Kasumi-1 (cell line): ENCODE measurements at regions not wholly inside any gene's neighbourhood (a gene's known extent, or its start where the extent isn't known, plus 50 kb on each side); places are given as distances from the start of the nearest gene placed in this dataset.
"Not testable (repeated sequence)": the region's sequence is repeated elsewhere in the genome, so short reads cannot be mapped to it uniquely, and the experiment has no call there.

Source experiments
- DNase-seq, 2 experiments: peaks; one replicate each; lab custom pipeline; 2025; lab: John Stamatoyannopoulos, UW

DNA sequence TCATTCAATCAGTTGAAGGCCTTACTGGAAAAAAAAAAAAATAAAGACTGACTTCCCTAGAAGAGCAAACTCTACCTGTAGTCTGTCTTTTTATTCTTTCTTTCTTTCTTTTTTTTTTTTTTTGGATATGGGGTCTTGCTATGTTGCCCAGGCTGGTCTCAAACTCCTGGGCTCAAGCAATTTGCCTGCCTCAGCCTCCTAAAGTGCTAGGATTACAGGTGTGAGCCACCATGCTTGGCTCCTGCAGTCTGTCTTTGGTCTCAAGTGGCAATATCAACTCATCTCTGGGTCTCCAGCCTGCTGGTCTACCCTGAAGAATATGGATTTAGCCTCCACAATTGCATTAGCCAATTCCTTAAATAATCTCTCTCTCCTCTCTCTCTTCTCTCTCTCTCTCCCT lies 167.7 kb upstream of the P2RY1 start:
- no peak for DNase-seq

DNA sequence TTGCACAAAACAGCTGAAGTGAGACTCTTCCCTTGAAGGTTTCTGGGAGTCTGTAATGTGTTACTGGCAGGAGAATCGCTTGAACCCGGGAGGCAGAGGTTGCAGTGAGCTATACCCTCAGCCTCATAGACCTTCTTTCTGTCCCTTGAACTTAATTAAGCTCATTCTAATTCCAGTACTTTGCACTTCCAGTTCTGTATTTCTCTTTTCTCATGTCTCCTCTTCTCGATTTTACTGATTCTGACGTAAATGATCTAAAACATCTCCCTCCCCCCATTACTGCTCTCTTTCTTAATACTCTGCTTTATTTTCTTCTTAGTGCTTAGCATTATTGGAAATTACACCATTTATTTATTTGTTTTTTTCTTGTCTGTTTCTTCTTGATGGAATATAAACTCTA lies 165.4 kb upstream of the P2RY1 start:
- no peak for DNase-seq

DNA sequence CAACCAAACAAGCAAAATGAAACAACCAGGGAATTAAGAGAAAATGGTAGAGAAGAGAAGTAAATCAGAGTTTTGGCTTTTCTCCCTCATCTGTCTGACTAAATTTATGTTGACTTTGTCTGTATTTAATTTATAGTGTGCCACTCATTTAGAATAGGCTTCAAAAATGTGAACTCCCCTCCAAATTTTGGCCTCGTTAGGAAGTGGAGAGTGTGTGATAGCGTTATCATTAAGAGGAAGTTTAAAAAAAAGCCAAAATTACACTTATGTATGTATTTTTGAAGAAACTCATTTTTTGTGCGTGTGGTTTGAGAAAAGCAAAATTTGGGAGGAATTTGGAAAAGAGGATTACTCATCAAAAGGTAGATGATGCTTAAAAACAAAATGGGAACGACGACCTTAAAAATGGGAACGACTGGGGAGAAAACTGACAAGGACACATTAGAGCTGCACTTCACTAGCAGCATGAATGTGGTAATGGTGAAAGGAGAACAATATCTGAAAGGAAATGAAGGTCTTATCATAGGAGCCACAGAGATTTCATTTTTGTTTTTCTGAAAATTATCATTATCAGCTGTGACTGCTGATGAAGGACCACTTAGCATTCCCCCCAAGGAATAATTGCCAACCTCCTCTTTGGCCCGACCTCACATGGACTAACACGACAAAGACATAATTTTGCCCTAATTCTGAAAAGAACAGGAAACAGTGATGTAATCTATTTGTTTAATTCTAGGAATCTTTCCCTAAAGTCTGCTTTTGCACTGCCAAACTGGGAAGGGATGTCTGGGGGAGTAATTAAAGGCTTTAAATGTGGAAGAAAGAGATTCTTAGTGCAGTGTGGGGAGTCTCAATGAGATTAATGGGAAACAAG lies 163.2 kb upstream of the P2RY1 start:
- DNase-seq, result no peak

DNA sequence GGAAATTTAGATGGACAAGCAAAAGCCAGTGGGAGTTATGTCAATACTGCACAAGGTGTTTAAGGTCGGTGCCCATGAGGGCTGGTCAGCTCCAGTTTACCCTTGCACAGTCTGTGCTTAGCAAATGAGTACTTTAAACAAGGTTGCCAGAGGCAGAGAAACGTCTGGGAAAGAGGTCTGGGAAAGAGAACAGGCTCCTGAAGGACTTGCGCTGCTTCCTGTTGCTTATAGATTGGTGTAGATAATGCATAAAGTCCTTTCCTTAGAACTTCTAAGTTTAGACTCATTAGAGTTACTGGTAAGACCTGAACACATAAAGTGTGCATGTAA lies 162.6 kb upstream of the P2RY1 start:
- no peak for DNase-seq

DNA sequence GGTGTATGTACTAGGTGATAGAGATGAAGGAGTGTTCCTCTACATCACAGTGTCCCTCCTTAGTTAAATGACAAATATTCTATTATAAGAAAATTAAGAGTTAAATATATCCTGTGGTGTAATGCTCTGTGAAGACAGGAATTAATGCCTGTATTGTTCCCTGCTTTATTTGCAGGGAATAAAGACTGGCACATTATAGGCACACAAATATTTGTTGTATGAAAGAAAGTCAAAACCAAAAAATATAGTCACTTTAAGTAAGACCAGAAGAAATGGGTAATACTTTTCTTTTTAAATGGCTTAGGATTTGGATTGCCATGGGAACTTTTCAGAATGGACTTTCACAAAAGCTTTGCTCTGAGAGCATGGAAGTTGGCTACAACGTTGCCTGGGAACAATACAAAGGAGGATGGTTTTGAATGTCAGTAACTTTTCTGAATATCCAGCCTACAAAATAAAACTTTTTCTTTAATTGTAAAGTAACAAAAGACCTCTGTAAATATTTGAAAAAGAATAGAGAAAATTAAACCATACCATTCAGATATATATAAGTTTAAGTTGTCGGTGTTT lies 158.0 kb upstream of the P2RY1 start:
- no peak for DNase-seq

DNA sequence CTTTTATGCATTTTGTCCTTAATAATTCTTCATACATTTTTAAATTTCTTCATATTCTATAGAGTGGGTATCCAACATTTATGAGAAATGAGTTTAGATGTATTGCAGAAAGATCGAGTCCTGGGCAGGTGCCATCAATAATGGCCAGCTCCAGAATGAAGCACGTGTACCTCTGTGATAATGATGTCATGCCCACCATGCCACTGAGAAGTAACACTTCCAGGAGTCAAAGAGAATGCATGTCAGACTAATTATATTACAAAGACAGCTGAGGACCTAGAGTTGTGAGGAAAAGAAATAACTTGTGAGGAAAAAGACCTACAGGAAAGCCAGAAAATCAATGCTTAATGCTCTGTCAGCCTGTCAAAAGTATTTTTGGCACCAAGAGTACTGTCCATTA lies 157.4 kb upstream of the P2RY1 start:
- DNase-seq, result no peak

DNA sequence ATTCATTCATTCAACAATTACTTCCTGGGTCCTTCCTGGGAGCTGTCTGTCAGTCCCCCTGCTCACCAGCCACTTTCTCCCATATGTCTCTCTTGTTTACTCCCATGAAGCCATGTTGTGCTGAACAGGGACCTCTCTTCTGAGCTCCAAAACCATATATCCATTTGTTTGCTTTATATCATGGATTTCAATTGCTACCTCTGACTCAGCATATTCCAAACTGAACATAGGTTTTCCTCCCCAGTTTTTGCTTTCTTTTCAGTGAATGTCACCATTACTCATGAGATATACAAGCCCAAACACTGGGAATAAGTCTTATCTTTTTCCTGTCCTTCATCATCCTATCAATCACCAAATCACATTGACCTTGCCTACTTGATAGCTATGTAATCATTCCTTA lies 152.5 kb upstream of the P2RY1 start:
- no peak for DNase-seq

DNA sequence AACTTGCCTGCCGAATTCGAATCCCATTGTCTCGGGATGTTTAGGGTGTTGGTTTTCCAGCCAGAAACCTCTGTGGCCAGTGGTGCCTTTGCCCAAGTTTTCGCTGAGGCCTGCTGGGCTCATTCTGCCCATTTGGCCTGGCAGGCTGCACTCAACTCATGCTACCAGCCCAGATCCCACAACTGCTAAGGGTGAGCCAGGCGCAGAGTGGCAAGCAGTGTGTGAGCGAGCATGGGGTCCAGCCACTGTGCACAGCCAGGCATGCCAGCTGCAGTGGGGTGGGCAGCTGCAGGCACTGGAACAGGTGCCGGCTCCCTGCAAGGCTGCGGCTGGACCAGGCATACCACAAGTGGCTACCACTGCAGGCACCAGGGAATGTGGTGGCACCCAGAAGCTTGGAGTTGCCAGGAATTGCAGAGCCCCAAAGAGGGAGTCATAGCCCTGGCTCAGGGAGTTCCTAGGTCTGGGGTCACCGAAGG lies 151.4 kb upstream of the P2RY1 start:
- DNase-seq, result no peak

DNA sequence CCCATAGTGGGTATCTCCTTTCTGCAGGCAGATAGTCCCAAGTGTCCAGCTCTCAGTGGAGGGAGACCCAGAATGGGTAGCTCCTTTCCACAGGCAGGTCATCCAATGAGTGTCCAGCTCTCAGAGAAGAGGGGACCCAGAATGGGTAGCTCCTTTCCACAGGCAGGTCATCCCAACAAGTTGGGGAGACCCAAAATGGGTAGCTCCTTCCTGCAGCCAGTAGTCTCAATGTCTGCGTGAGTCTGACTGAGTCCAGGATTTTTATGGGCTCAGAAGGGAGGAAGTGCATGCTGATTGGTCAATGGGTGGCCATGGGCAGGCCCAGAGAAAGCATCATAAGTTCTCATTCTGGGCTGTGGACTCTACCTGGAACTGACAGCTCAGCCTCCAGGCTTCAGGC lies 150.7 kb upstream of the P2RY1 start:
- DNase-seq, result no peak

DNA sequence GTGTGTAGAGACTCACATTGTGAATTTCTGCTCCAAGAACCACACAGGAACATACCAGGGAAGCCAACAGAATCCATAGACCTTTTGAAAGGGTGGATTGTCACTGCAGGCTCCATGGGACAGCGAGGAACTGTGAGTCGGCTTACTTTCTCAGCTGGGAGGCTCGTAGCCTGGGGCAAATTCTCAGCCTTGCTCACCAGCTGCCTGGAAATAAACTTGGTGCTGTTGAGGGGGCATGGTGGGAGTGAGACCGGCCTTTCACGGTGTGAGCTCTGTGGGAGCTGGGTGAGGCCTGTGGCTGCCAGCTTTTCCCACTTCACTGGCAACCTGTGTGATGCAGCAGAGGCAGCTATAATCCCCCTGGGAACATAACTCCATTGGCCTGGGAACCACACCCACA lies 146.6 kb upstream of the P2RY1 start:
- DNase-seq, result no peak

DNA sequence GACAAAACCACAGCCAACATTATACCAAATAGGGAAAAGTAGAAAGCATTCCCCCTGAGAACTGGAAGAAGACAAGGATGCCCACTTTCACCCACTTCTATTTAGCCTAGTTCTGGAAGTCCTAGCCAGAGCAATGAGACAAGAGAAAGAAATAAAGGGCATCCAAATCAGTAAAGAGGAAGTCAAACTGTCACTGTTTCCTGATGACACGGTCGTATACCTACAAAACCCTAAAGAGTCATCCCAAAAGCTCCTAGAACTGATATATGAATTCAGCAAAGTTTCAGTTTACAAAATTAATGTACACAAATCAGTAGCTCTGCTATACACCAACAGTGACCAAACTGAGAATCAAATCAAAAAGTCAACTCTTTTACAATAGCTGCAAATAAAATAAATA lies 142.6 kb upstream of the P2RY1 start:
- DNase-seq, result not testable (repeated sequence)

DNA sequence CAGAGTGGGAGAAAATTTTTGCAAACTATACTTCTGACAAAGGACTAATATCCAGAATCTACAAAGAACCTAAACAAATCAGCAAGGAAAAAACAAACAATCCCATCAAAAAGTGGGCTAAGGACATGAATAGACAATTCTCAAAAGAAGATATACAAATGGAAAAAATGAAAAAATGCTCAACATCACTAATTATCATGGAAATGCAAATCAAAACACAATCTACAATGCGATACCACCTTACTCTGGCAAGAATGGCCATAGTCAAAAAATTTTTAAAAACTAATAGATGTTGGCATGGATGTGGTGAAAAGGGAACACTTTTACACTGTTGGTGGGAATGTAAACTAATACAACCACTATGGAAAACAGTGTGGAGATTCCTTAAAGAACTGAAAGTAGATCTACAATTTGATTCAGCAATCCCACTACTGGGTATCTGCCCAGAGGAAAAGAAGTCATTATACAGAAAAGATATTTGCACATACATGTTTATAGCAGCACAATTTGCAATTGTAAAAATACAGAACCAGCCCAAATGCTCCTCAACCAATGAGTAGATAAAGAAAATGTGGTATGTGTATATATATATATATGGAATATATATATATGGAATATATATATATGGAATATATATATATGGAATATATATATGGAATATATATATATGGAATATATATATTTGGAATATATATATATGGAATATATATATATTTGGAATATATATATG lies 141.2 kb upstream of the P2RY1 start:
- not testable (repeated sequence) for DNase-seq

DNA sequence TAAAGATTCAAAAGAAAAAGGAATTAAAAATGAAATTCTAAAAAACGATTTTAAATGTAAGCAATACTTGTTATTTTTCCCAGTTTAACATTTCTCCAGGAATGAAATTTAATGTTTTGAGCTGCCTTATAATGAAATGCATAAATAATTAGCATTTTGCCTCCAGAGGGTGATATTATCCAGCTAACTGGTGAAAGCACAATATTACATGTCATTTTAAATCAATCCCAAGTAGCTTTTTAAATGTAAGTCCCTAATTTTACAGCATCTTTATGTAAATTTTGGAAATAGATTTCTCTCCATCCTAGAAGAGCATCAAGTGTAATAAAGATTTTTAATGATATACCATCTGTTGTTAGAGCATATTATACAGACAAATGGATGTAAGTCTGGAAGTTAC lies 139.1 kb upstream of the P2RY1 start:
- DNase-seq, result no peak

DNA sequence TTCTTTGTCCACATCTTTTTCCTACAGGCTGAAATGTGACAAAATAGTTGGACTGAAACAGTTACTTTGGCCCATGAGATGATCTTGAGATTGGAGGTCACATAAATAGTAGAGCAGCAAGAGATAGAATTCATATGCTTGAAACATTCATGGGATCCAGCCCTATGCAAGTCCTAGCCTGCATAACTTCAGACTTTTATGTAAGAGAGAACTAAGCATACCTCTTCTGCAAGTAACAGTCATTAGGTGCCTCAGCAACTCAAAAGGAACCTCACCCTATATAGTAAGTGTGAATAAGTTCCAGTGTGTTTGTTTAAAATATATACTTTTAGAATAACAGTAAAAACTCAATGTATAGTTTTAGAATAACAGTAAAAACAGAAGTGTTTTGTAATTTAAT lies 138.0 kb upstream of the P2RY1 start:
- DNase-seq, result no peak

DNA sequence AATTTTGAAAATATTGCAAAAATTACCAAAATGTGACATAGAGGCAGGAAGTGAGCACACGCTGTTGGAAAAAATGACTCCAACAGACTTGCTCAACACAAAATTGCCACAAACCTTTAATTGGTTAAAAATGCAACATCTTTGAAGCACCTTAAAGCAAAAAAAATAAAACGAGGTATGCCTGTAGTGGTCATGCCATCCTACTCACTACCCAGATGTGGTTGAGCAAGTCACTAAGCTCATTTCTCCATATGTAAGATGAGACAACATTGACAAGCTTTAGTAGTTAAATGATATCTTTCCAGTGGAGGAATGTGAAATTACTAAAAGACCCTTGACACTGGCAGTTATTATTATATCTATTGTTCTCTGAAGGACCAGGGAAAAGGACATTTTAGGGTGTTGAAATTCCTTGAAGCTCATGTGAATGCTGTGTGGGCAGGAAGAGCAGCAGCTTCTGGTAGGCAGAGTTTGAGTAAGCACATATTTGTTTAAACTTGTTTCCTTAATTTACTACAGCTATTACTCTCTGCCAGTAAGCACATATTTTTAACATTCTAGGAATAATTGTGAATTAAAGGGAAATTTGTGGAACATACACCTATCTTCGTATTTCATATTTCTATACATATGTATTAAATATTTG lies 131.6 kb upstream of the P2RY1 start:
- DNase-seq, result no peak

DNA sequence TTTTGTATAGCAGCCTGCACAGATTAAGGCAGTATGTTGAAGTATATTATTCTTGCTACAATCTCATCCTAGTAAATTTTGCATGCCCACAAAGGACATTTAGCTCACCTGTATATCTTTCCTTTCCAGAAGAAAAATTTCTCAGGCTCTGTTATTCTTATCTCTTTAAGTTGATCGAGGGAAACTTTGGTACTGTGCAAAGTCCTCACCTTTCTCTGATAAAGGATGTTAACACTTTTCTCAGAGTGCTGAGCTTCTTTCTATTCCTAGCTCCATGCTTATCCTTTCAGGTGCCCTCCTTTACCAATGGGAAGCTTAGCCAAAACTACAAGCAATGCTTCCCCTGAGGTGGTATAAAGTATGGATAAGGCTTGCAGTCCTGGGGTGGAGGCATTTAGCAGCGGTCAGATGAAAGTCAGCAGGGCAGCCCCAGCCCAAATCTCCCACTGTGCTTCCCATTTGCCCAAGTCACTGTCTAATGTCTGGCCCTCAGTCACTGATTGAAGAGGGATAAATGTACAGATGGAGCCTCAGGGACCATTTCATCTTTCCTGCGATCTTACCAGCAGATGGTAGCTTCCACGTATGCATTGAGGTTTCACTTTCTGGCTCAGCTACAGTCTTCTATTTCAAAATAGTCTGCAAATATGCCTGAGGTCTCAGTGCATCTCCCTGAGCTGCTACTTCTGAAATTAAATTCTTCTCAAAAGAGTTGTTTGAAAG lies 127.8 kb upstream of the P2RY1 start:
- DNase-seq, result no peak

DNA sequence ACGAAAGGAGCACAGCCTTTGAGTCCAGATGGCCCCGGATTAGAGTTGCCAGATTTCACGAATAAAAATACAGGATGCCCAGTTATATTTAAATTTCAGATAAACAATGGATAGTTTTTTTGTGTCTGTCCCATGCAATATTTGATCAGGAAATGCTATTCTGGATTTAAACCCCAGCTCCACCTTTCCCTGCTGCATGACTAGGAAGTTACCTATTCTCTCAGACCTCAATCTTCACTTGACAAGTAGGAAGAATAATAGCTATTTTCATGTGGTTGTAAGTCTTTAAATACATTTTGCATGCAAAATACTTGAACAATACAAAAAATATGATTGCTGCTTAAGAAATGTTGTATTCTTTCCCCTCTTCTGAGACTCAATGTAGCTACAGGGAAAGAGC lies 125.3 kb upstream of the P2RY1 start:
- no peak for DNase-seq

DNA sequence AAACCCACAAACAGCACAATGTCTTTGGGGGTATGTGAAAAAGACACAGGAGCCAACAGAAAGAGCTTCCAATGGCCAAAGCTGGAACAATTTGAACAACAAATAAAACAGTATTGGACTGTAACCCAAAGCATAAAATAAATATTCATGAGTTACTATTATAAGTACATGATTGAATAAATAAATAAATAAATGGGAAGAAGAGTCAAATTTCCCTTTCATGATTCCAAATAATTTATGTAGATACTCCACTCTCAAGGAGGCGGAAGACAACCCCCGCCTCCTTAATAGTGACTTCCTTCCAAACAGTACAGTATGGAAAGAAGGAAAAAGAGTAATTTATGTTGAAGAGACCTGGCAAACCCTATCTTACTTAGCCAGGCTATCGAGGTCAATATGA lies 124.4 kb upstream of the P2RY1 start:
- no peak for DNase-seq

DNA sequence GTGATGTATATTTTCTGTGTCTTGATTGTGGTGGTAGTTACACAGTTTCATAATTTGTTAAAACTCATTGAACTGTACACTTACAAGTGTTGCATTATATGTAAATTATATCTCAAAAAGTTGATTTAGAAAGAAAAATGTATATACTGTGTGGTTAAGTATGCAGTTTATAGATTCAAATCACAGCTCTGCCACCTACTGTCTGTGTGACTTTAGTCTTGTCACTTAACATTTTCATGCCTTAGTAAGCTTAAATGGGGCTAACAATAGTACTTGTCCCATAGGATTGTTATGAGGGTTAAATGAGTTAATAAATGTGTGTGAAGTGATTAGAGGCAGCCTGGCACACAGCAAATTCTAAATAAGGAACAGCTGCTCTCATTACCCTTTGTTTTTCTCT lies 120.9 kb upstream of the P2RY1 start:
- no peak for DNase-seq

DNA sequence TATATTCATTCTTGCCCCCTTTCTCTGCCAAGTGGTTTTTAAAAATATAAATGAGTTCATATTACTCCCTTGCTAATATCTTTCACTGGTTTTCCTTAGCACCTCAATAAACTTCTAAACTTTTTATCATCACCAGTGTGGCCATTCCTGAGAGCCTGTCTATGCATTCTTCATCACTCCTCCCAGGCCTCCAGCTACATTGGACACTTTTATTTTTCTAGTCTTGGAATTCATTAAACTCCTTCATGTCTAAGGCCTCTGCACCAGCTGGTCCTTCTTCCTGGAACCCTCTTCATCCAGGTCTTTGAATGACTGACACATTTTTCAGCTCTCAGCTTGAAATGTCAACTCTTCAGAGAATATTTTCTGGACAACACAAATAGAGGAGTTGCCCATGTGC lies 120.4 kb upstream of the P2RY1 start:
- DNase-seq, result no peak

DNA sequence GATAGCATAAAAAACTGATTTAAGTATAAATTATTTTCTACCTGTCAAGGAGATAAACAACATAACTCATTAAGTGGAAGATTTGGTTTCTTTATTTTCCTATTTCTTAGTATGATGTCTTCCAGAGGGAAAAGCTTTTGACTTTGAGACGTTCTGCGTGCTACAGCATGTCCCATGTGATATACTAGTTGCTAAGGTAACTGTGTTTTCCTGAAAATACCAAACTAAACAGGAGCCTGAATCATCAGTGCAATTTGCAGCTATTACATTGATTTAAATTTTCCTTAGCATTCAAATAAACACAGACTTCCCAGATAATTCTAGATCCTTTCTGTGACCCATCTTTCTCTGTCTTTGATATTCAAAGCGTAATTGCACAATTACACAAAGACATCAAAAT lies 117.7 kb upstream of the P2RY1 start:
- no peak for DNase-seq

DNA sequence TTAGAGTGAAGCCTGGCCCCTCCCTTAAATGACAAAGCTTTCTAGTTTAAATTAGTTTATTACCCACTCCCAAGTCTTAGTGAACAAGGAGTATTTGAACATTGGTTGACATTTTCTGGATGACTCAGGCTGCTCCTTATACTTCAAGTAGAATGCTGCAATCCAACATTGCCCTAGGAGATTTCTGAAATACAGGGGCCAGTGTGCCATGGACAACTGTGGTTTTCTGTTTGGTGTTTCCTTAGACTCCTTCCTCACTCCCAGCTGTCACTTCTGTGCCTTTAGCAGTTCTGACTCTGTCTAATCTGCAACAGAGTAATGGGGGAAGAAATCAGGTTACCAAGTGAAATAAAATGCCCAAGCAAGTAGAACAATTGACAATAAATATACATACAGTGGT lies 116.1 kb upstream of the P2RY1 start:
- no peak for DNase-seq
